Keratinocyte (primary cell): ENCODE measurements at regions not wholly inside any gene's neighbourhood (a gene's known extent, or its start where the extent isn't known, plus 50 kb on each side); places are given as distances from the start of the nearest gene placed in this dataset.

ENCODE experiments used
- EZH2 ChIP-seq: IDR thresholded peaks from one replicate; pipeline ENCODE4 v1.6.1; 2012; ENCODE audit warnings: inconsistent platforms, mild to moderate bottlenecking, low read length, moderate library complexity
- TF ChIP-seq, protein P1 (sequence below), 3 experiments: IDR thresholded peaks in 1 of 3; conservative IDR thresholded peaks in 1 of 3; optimal IDR thresholded peaks in 1 of 3; 2 replicates in 2 of 3; 3 replicates in 1 of 3; pipeline versions ENCODE3 to v1.5.1; 2011; ENCODE audit warnings: low read length in 3 of 3, mild to moderate bottlenecking in 3 of 3, moderate library complexity in 2 of 3, control low read depth in 1 of 3, inconsistent platforms in 1 of 3; ENCODE audit not compliant: insufficient read depth in 2 of 3; ENCODE audit errors: extremely low read depth in 1 of 3

GRCh38 chrX:1035206-1035605 is 177.2 kb downstream of the CRLF2 start:
- TF ChIP-seq, protein P1, sequence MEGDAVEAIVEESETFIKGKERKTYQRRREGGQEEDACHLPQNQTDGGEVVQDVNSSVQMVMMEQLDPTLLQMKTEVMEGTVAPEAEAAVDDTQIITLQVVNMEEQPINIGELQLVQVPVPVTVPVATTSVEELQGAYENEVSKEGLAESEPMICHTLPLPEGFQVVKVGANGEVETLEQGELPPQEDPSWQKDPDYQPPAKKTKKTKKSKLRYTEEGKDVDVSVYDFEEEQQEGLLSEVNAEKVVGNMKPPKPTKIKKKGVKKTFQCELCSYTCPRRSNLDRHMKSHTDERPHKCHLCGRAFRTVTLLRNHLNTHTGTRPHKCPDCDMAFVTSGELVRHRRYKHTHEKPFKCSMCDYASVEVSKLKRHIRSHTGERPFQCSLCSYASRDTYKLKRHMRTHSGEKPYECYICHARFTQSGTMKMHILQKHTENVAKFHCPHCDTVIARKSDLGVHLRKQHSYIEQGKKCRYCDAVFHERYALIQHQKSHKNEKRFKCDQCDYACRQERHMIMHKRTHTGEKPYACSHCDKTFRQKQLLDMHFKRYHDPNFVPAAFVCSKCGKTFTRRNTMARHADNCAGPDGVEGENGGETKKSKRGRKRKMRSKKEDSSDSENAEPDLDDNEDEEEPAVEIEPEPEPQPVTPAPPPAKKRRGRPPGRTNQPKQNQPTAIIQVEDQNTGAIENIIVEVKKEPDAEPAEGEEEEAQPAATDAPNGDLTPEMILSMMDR (optimal IDR thresholded peaks at IDR 0.05 in 1 of 3, IDR thresholded peaks at IDR 0.05 in 1 of 3, conservative IDR thresholded peaks at IDR 0.05 in 1 of 3; ENCODE audit: extremely low read depth in 1 of 3, insufficient read depth in 2 of 3, low read length in 3 of 3): no peak
- no peak for TF ChIP-seq EZH2
